ENCODE measurements at regions not wholly inside any gene's neighbourhood (a gene's known extent, or its start where the extent isn't known, plus 50 kb on each side); places are given as distances from the start of the nearest gene placed in this dataset.
"Not testable (repeated sequence)": the region's sequence is repeated elsewhere in the genome, so short reads cannot be mapped to it uniquely, and the experiment has no call there.

GRCh38 chr1:219863816-219864215, 64.5 kb downstream of the SLC30A10 start:
- TF ChIP-seq CTCF (IDR thresholded peaks at IDR 0.05); POLR2A (IDR thresholded peaks at IDR 0.05; ENCODE audit: low read depth); POLR2AphosphoS5 (IDR thresholded peaks at IDR 0.05): not testable (repeated sequence)

All from esophagus muscularis mucosa (tissue), 3 donors.